ENCODE measurements at regions not wholly inside any gene's neighbourhood (a gene's known extent, or its start where the extent isn't known, plus 50 kb on each side); places are given as distances from the start of the nearest gene placed in this dataset.
A peak's percentile ranks its signal among the peaks of the same experiment; 100 is the strongest.

DNA sequence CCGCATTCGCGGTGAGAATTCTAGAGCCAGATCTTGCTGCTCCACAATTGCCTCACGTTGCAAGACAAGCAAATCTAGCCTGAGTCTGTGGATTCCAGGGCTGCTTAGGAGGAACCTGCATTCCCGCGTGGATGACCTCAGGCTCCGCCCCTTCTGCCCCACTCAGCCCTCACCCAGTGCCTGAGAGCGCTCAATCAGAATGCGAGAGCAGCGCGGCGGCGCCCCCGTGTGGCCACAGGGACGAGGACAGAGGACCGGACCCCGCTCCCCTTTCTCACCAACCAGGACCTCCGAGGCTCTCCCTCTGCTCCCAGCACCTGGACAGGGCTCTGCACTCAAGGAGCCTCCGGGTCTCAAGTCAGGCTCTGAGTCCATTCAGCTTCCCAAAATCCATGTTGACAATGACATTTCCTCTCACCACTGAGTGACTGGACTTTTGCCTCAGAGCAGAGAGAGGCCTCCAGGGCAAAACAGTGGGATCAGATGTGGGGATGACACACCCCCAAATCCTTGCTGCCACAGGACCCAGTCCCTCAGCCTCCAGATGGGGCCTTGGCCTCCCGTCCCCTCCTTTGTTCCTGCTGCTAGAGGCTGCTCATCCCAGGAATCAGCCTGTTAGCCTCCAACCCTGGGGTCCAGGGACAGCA is 52.0 kb downstream of the RPP21 start:
- DNase-seq (ENCODE audit: low read depth), result no peak
- H3K4me3 ChIP-seq (ENCODE audit: low read length), result no peak overlapping the region
- TF ChIP-seq, protein P1, sequence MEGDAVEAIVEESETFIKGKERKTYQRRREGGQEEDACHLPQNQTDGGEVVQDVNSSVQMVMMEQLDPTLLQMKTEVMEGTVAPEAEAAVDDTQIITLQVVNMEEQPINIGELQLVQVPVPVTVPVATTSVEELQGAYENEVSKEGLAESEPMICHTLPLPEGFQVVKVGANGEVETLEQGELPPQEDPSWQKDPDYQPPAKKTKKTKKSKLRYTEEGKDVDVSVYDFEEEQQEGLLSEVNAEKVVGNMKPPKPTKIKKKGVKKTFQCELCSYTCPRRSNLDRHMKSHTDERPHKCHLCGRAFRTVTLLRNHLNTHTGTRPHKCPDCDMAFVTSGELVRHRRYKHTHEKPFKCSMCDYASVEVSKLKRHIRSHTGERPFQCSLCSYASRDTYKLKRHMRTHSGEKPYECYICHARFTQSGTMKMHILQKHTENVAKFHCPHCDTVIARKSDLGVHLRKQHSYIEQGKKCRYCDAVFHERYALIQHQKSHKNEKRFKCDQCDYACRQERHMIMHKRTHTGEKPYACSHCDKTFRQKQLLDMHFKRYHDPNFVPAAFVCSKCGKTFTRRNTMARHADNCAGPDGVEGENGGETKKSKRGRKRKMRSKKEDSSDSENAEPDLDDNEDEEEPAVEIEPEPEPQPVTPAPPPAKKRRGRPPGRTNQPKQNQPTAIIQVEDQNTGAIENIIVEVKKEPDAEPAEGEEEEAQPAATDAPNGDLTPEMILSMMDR (conservative IDR thresholded peaks at IDR 0.05; ENCODE audit: low read depth, low read length), result peak; percentile 92

DNA sequence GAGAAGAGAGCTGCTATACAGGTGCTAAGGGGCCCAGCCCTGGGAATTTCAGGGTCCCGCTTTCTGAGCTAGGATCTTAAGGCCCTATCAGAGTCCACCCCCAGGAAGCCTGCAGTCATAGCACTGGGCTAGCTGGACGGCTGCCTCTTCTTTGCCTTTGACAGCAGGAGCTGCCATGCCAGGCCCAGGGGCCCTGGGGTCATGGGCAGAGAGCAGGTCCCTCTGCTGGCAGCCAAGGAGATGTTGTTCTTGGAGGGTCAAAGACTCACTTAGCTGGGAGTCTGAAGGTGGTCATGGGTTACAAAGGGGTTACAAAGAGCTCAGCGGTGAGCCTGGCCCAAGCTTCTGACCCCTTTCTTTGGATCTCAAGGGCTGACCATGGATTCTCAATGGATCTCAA is 52.7 kb downstream of the RPP21 start:
- H3K4me3 ChIP-seq (ENCODE audit: low read length), result no peak overlapping the region
- DNase-seq (ENCODE audit: low read depth), result no peak
- TF ChIP-seq, protein P1 (conservative IDR thresholded peaks at IDR 0.05; ENCODE audit: low read depth, low read length), result no peak

DNA sequence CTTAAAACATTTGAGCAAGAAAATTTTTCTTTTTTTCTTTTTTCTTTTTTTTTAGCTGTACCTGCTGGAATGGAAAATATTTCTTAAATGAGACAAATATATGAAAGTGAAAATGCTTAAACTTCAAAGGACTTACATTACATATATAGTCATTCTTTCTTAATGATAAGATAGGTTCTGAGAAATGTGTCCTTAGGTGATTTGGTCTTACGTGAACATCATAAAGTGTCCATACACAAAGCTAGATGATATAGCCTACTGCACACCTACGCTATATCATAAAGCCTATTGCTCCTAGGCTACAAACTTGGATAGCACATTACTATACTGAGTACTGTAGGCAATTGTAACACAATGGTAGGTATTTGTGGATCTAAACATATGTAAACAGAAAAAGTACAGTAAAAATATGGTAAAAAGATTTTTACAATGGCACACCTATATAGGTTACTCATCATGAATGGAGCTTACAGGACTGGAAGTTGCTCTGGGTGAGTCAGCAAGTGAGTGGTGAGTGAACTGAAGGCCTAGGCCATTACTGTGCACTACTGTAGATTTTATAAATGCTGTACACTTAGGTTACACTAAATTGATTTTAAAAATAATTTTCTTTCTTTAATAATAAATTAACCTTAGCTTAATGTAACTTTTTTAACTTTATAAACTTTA is 54.6 kb downstream of the RPP21 start:
- DNase-seq (ENCODE audit: low read depth), result no peak
- TF ChIP-seq, protein P1 (conservative IDR thresholded peaks at IDR 0.05; ENCODE audit: low read depth, low read length), result no peak
- H3K4me3 ChIP-seq (ENCODE audit: low read length), result no peak overlapping the region

DNA sequence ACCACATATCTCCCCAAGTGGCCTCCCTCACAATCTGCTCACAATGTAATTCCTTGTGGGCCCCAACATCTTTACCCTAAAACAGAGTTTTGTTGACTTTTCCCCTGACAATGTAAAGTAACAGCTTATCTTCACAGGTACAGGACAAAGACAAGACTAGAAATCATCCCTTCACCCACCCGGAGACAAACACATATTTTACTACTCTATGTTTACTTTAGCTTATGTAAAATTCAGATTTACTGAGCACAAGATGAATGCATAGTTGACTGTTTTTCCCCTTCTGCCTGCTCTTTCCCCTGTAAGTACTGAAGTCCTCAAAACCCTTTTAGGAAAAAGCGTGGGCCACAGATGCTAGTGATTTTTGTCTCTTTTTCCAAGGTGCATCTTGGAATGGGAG is 61.0 kb downstream of the RPP21 start:
- TF ChIP-seq, protein P1 (conservative IDR thresholded peaks at IDR 0.05; ENCODE audit: low read depth, low read length), result no peak

DNA sequence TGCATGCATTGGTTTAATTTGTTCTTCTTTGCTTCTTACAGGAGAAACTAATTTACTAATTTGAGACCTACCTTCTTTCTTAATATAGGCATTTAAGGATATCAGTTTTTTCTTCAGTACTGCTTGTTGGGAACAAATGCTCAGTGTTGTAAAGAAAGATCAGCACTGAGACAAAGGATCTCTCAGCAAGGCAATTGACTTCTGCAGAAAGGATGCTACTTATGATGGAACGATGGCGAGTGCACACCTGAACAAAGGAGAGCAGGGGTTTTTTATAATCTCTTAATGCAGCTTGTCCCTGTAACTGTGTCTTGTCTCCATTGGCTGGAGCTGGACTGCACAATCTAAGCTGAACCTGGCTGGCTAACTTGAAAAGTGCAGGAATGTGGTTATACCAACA is 64.2 kb downstream of the RPP21 start:
- H3K4me3 ChIP-seq (ENCODE audit: low read length), result no peak overlapping the region
- TF ChIP-seq, protein P1 (conservative IDR thresholded peaks at IDR 0.05; ENCODE audit: low read depth, low read length), result no peak
- DNase-seq (ENCODE audit: low read depth), result no peak

More for the DNA sequence above, 61.0 kb downstream of the RPP21 start:
- no peak for DNase-seq (ENCODE audit: low read depth)
- H3K4me3 ChIP-seq (ENCODE audit: low read length), result no peak overlapping the region

DNA sequence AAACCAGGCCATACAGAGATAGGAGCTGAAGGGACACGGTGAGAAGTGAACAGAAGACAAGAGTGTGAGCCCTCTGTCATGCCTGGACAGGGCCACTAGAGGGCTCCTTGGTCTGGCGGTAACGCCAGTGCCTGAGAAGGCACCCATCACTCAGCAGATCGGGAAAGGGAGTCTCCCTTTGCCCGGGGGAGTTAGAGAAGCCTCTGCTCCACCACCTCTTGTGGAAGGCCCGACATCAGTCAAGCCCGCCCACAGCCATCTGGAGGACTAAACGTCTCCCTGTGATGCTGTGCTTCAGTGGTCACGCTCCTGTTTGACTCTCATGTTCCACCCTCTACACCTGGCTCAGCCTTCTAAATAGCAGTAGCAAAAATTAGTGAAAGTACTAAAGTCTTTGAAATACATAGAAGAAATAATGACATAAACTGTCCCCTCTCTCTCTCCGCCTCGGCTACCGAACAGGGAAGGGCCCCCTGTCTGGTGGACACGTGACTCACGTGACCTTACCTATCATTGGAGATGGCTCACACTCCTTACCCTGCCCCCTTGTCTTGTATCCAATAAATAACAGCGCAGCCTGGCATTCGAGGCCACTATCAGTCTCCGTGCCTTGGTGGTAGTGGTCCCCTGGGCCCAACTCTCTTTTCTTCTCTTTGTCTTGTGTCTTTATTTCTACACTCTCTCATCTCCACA is 66.7 kb downstream of the RPP21 start:
- TF ChIP-seq, protein P1 (conservative IDR thresholded peaks at IDR 0.05; ENCODE audit: low read depth, low read length), result peak; percentile 90
- DNase-seq (ENCODE audit: low read depth), result peak; percentile 5
- no peak overlapping the region for H3K4me3 ChIP-seq (ENCODE audit: low read length)
